ENCODE measurements at regions not wholly inside any gene's neighbourhood (a gene's known extent, or its start where the extent isn't known, plus 50 kb on each side); places are given as distances from the start of the nearest gene placed in this dataset.

DNA sequence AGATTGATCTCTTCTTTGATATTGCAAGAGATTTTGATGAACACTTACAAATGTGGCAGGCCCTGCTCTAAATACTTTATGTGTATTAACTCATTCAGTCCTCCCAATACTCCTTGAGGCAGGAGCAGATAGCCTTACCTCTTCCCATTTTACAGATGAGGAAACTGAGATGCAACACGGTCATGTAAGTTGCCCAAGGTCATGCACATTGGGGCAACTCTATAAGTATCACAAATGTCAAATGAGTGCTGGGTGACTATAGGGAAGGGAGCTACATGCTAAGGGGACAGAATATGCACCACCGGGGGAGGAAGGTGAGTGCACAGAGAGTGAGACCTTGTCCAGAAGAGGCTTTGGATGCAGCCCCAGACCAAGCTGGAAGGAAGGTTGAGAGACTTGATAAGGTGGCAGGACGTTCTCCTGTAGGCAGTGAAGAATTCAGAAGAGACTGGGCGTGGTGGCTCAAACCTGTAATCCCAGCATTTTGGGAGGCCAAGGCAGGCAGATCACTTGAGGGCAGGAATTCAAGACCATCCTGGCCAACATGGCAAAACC, 132.3 kb upstream of the PWP1 start:
- Histone ChIP-seq H4K5ac (ENCODE audit: insufficient read length, low read depth, low read length) (no peak overlapping the region), H3K18ac (ENCODE audit: insufficient read length, low read depth, low read length) (no peak overlapping the region), H2BK12ac (ENCODE audit: insufficient read length, low read depth, low read length) (no peak overlapping the region), H2BK20ac (ENCODE audit: low read depth, low read length, poor library complexity, severe bottlenecking) (no peak overlapping the region), H3K79me1 (ENCODE audit: insufficient read depth, low read depth, low read length, poor library complexity, severe bottlenecking) (no peaks in the 10 kb centered on the region), H3K4me2 (ENCODE audit: insufficient read depth, insufficient read length, low read length) (no peak overlapping the region), H3K27me3 (ENCODE audit: insufficient read depth, low read length) (no peaks in the 10 kb centered on the region), H3K23ac (ENCODE audit: insufficient read length, low read depth, low read length) (no peak overlapping the region), H3K14ac (ENCODE audit: insufficient read depth, low read length) (no peak overlapping the region), H3K23me2 (ENCODE audit: insufficient read length, low read depth, low read length, poor library complexity, severe bottlenecking) (no peaks in the 10 kb centered on the region), H3K4me1 (ENCODE audit: insufficient read depth, low read length) (no peaks in the 10 kb centered on the region), H3T11ph (ENCODE audit: low read length) (no peak overlapping the region), H3K9ac (ENCODE audit: extremely low read depth, insufficient read length, low read length) (no peak overlapping the region), H3K9me3 (ENCODE audit: control insufficient read depth, low read depth, low read length) (no peaks in the 10 kb centered on the region), H2BK5ac (ENCODE audit: insufficient read length, low read length) (no peak overlapping the region), H3K27ac (ENCODE audit: insufficient read length, low read depth, low read length) (no peak overlapping the region), H3K4ac (ENCODE audit: low read depth, low read length) (no peak overlapping the region), H2AFZ (ENCODE audit: low read length) (no peak overlapping the region), H3K79me2 (ENCODE audit: insufficient read depth, low read length) (no peaks in the 10 kb centered on the region), H2BK120ac (ENCODE audit: low read depth, low read length, poor library complexity, severe bottlenecking) (no peak overlapping the region), H4K91ac (ENCODE audit: insufficient read length, low read depth, low read length) (no peak overlapping the region), H2BK15ac (ENCODE audit: low read depth, low read length) (no peak overlapping the region), H3K56ac (ENCODE audit: insufficient read length, low read depth, low read length) (no peak overlapping the region), H4K20me1 (ENCODE audit: control insufficient read depth, insufficient read depth, insufficient read length) (no peaks in the 10 kb centered on the region), H2AK5ac (ENCODE audit: insufficient read length, low read length) (no peak overlapping the region), H4K8ac (replicated peaks; ENCODE audit: insufficient read length, low read depth, low read length) (no peak overlapping the region)
- H3K27me3 Mint-ChIP-seq (ENCODE audit: low read depth) = no peaks in the 10 kb centered on the region; the same call in 1 of the 2 replicates
- no peak overlapping the region for H3K27ac Mint-ChIP-seq
- no peaks in the 10 kb centered on the region for H3K4me1 Mint-ChIP-seq
- H3K4me3 Mint-ChIP-seq = no peak overlapping the region
- no peak for DNase-seq
- WGBS (ENCODE audit: extremely low coverage, insufficient read length, low lambda C conversion rate) = no CpG with 5 or more reads among the region's 4 CpGs
- TF ChIP-seq, protein P1, sequence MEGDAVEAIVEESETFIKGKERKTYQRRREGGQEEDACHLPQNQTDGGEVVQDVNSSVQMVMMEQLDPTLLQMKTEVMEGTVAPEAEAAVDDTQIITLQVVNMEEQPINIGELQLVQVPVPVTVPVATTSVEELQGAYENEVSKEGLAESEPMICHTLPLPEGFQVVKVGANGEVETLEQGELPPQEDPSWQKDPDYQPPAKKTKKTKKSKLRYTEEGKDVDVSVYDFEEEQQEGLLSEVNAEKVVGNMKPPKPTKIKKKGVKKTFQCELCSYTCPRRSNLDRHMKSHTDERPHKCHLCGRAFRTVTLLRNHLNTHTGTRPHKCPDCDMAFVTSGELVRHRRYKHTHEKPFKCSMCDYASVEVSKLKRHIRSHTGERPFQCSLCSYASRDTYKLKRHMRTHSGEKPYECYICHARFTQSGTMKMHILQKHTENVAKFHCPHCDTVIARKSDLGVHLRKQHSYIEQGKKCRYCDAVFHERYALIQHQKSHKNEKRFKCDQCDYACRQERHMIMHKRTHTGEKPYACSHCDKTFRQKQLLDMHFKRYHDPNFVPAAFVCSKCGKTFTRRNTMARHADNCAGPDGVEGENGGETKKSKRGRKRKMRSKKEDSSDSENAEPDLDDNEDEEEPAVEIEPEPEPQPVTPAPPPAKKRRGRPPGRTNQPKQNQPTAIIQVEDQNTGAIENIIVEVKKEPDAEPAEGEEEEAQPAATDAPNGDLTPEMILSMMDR (conservative IDR thresholded peaks at IDR 0.05) = no peak
- peaks cover 2 to 3% of the 10 kb centered on the region in 2 experiments; a peak in 3 of 5 replicates for H3K9me3 Mint-ChIP-seq
- H3K36me3 Mint-ChIP-seq (ENCODE audit: insufficient read depth in 1 of 3, low read depth in 3 of 3) = peaks cover 0 to 3% (median 0%) of the 10 kb centered on the region in 3 experiments; a peak in 1 of 7 replicates

Data from H9 (cell line).